Lung microvascular endothelial cell (primary cell): ENCODE measurements at regions not wholly inside any gene's neighbourhood (a gene's known extent, or its start where the extent isn't known, plus 50 kb on each side); places are given as distances from the start of the nearest gene placed in this dataset.

Source experiments
- DNase-seq, 2 donors: peaks; one replicate each; pipeline versions ENCODE4 v3.0.0 to v3.0.0-alpha.2; 2010; ENCODE audit warnings: low read depth in 2 of 2

GRCh38 chr3:66803206-66803605 is 194.9 kb upstream of the KBTBD8 start:
- DNase-seq = peak in 1 of 2 donors; percentile 3

- peak in 1 of 2 donors; percentile 40 for DNase-seq
Measured at GRCh38 chr3:66803721-66804695, 194.1 kb upstream of the KBTBD8 start.

- peak in 1 of 2 donors; percentile 1 for DNase-seq
Measured at GRCh38 chr3:66808891-66809594, 189.1 kb upstream of the KBTBD8 start.

GRCh38 chr3:66809595-66809958 is 188.5 kb upstream of the KBTBD8 start:
- DNase-seq = no peak

GRCh38 chr3:66812136-66812535 is 186.0 kb upstream of the KBTBD8 start:
- peak; percentile 7 to 19 for DNase-seq

- no peak for DNase-seq
Measured at GRCh38 chr3:66812741-66813140, 185.4 kb upstream of the KBTBD8 start.

GRCh38 chr3:66816090-66816761 is 181.9 kb upstream of the KBTBD8 start:
- DNase-seq = peak; percentile 61 to 69

- DNase-seq = no peak
Measured at GRCh38 chr3:66817951-66818557, 180.1 kb upstream of the KBTBD8 start.

GRCh38 chr3:66819993-66820501 is 178.1 kb upstream of the KBTBD8 start:
- no peak for DNase-seq

- DNase-seq = peak; percentile 64 to 77
Measured at GRCh38 chr3:66822186-66823008, 175.7 kb upstream of the KBTBD8 start.

- no peak for DNase-seq
Measured at GRCh38 chr3:66823009-66823397, 175.1 kb upstream of the KBTBD8 start.

GRCh38 chr3:66823532-66823931 is 174.6 kb upstream of the KBTBD8 start:
- no peak for DNase-seq

GRCh38 chr3:66825375-66825774 is 172.7 kb upstream of the KBTBD8 start:
- DNase-seq = no peak

- DNase-seq = no peak
Measured at GRCh38 chr3:66827726-66828125, 170.4 kb upstream of the KBTBD8 start.

- no peak for DNase-seq
Measured at GRCh38 chr3:66828303-66828702, 169.8 kb upstream of the KBTBD8 start.

GRCh38 chr3:66830301-66830700 is 167.8 kb upstream of the KBTBD8 start:
- DNase-seq = no peak

- no peak for DNase-seq
Measured at GRCh38 chr3:66831931-66832330, 166.2 kb upstream of the KBTBD8 start.

GRCh38 chr3:66836363-66837152 is 161.5 kb upstream of the KBTBD8 start:
- no peak for DNase-seq

GRCh38 chr3:66838704-66839103 is 159.4 kb upstream of the KBTBD8 start:
- no peak for DNase-seq

- no peak for DNase-seq
Measured at GRCh38 chr3:66839508-66839907, 158.6 kb upstream of the KBTBD8 start.
